KMS-11 (cell line): ENCODE measurements at regions not wholly inside any gene's neighbourhood (a gene's known extent, or its start where the extent isn't known, plus 50 kb on each side); places are given as distances from the start of the nearest gene placed in this dataset.

Experiments used
- H2AFZ ChIP-seq: fragments of 200-600 bp; sonication (generic); 2 replicates; pipeline ENCODE4 v1.6.1; 2016; ENCODE audit warnings: antibody characterized with exemption, mixed run types, low read depth
- H3K27ac ChIP-seq: fragments of 200-600 bp; sonication (generic); 2 replicates; pipeline ENCODE4 v1.6.1; 2016; ENCODE audit warnings: mild to moderate bottlenecking, mixed run types
- H3K27me3 ChIP-seq: fragments of 200-600 bp; sonication (generic); 2 replicates; pipeline ENCODE4 v1.6.1; 2017; ENCODE audit warnings: mild to moderate bottlenecking, low read depth, mixed run types, moderate library complexity; ENCODE audit not compliant: insufficient read depth
- H3K36me3 ChIP-seq: fragments of 200-600 bp; sonication (generic); 2 replicates; pipeline ENCODE4 v1.6.1; 2017; ENCODE audit warnings: mild to moderate bottlenecking, mixed run types; ENCODE audit not compliant: insufficient read depth
- H3K4me1 ChIP-seq: fragments of 200-600 bp; sonication (generic); 2 replicates; pipeline ENCODE4 v1.6.1; 2016; ENCODE audit warnings: mild to moderate bottlenecking, low read depth, mixed run types; ENCODE audit not compliant: poor library complexity, severe bottlenecking
- H3K4me2 ChIP-seq: fragments of 200-600 bp; sonication (generic); 2 replicates; pipeline ENCODE4 v1.7.0; 2016; ENCODE audit warnings: mild to moderate bottlenecking, mixed run types
- H3K4me3 ChIP-seq: fragments of 200-600 bp; sonication (generic); IDR thresholded peaks from 2 replicates; pipeline ENCODE4 v1.6.1; 2017; ENCODE audit warnings: low read depth, low read length, mixed read lengths; ENCODE audit not compliant: insufficient read depth
- H3K79me2 ChIP-seq: fragments of 200-600 bp; sonication (generic); 2 replicates; pipeline ENCODE4 v1.6.1; 2016; ENCODE audit warnings: low read depth, mixed run types; ENCODE audit not compliant: insufficient read depth
- H3K9ac ChIP-seq: fragments of 200-600 bp; sonication (generic); 2 replicates; pipeline ENCODE4 v1.6.1; 2016; ENCODE audit warnings: mild to moderate bottlenecking, mixed run types
- H4K20me1 ChIP-seq: fragments of 200-600 bp; sonication (generic); 2 replicates; pipeline ENCODE4 v1.6.1; 2016; ENCODE audit warnings: mild to moderate bottlenecking, mixed run types; ENCODE audit not compliant: insufficient read depth
- CTCF ChIP-seq: fragments of 200-600 bp; sonication (generic); conservative IDR thresholded peaks from 2 replicates; pipeline ENCODE4 v1.6.1; 2017; ENCODE audit warnings: low read depth, mild to moderate bottlenecking, antibody characterized with exemption, low read length, moderate library complexity, mixed read lengths

- peaks cover 4% of the 10 kb centered on the region for H3K4me1 ChIP-seq
- no peak overlapping the region for H2AFZ ChIP-seq
- no peaks in the 10 kb centered on the region for H4K20me1 ChIP-seq
- H3K4me3 ChIP-seq = no peak overlapping the region
- TF ChIP-seq CTCF = no peak
- H3K79me2 ChIP-seq = no peaks in the 10 kb centered on the region
- no peak overlapping the region for H3K9ac ChIP-seq
- H3K27me3 ChIP-seq = no peaks in the 10 kb centered on the region
- no peak overlapping the region for H3K4me2 ChIP-seq
- H3K27ac ChIP-seq = no peak overlapping the region
- H3K36me3 ChIP-seq = no peaks in the 10 kb centered on the region
Measured at GRCh38 chr10:44308935-44309334, 76.0 kb downstream of the CXCL12 start.

- no peak overlapping the region for H3K4me2 ChIP-seq
- H4K20me1 ChIP-seq = no peaks in the 10 kb centered on the region
- no peaks in the 10 kb centered on the region for H3K36me3 ChIP-seq
- TF ChIP-seq CTCF = no peak
- no peak overlapping the region for H3K27ac ChIP-seq
- H3K9ac ChIP-seq = no peak overlapping the region
- H3K27me3 ChIP-seq = no peaks in the 10 kb centered on the region
- H3K4me3 ChIP-seq = no peak overlapping the region
- no peaks in the 10 kb centered on the region for H3K79me2 ChIP-seq
- H3K4me1 ChIP-seq = peaks cover 4% of the 10 kb centered on the region
- H2AFZ ChIP-seq = no peak overlapping the region
Measured at GRCh38 chr10:44307691-44308090, 77.2 kb downstream of the CXCL12 start.

- Histone ChIP-seq H3K79me2 (no peaks in the 10 kb centered on the region), H3K36me3 (no peaks in the 10 kb centered on the region), H3K4me2 (no peak overlapping the region), H3K27me3 (no peaks in the 10 kb centered on the region), H2AFZ (no peak overlapping the region), H4K20me1 (no peaks in the 10 kb centered on the region), H3K4me3 (no peak overlapping the region), H3K9ac (no peak overlapping the region), H3K27ac (no peak overlapping the region), H3K4me1 (peaks cover 4% of the 10 kb centered on the region)
- TF ChIP-seq CTCF = peak; percentile 41; the same call in 1 of the 2 replicates
Measured at GRCh38 chr10:44306762-44307161, 78.1 kb downstream of the CXCL12 start.

- H4K20me1 ChIP-seq = no peaks in the 10 kb centered on the region
- no peak overlapping the region for H3K9ac ChIP-seq
- no peak overlapping the region for H2AFZ ChIP-seq
- no peak overlapping the region for H3K4me3 ChIP-seq
- no peaks in the 10 kb centered on the region for H3K27me3 ChIP-seq
- no peak for TF ChIP-seq CTCF
- no peak overlapping the region for H3K4me2 ChIP-seq
- no peak overlapping the region for H3K27ac ChIP-seq
- peaks cover under 1% of the 10 kb centered on the region for H3K4me1 ChIP-seq
- no peaks in the 10 kb centered on the region for H3K79me2 ChIP-seq
- H3K36me3 ChIP-seq = no peaks in the 10 kb centered on the region
Measured at GRCh38 chr10:44306147-44306710, 78.7 kb downstream of the CXCL12 start.
